Activated CD8-positive, alpha-beta T cell treated with anti-CD3 and anti-CD28 coated beads for 36 hours (primary cell): ENCODE measurements at regions not wholly inside any gene's neighbourhood (a gene's known extent, or its start where the extent isn't known, plus 50 kb on each side); places are given as distances from the start of the nearest gene placed in this dataset.
"Not testable (repeated sequence)": the region's sequence is repeated elsewhere in the genome, so short reads cannot be mapped to it uniquely, and the experiment has no call there.

Experiments used
- ATAC-seq: fragments of 200-7000 bp; cut with Tn5 transposase; one replicate; pipeline ENCODE4 v1.10.0; 2021; ENCODE audit warnings: mild to moderate bottlenecking, moderate library complexity
- CTCF ChIA-PET: fragments of 350-600 bp; sonication (Branson Sonifier 250); formaldehyde crosslinking; loops from one replicate; lab custom pipeline; 2021; ENCODE audit warnings: antibody characterized with exemption; lab: Charles Lee
- POLR2A ChIA-PET: fragments of 350-600 bp; sonication (Branson Sonifier 250); formaldehyde crosslinking; loops from one replicate; lab custom pipeline; 2021; ENCODE audit warnings: antibody characterized with exemption; lab: Charles Lee
- DNase-seq: peaks from one replicate; pipeline ENCODE4 v3.0.0-alpha.2; 2020
- H3K27ac Mint-ChIP-seq: one replicate; pipeline ENCODE4 v1.8.0; 2021; ENCODE audit warnings: mild to moderate bottlenecking, mixed read lengths
- H3K27me3 Mint-ChIP-seq: one replicate; pipeline ENCODE4 v1.8.0; 2021; ENCODE audit warnings: mixed read lengths
- H3K36me3 Mint-ChIP-seq: one replicate; pipeline ENCODE4 v1.8.0; 2021; ENCODE audit warnings: low read depth, mixed read lengths
- H3K4me1 Mint-ChIP-seq: one replicate; pipeline ENCODE4 v1.8.0; 2021; ENCODE audit warnings: low read depth, mixed read lengths
- H3K4me3 Mint-ChIP-seq: one replicate; pipeline ENCODE4 v1.8.0; 2021; ENCODE audit warnings: mild to moderate bottlenecking, moderate library complexity, mixed read lengths
- H3K9me3 Mint-ChIP-seq: one replicate; pipeline ENCODE4 v1.8.0; 2021; ENCODE audit warnings: mixed read lengths
- CTCF ChIP-seq: fragments of 200-600 bp; IDR thresholded peaks from one replicate; pipeline ENCODE4 v1.8.0; 2022; ENCODE audit warnings: antibody characterized with exemption, mild to moderate bottlenecking
- intact Hi-C: fragments of 100-400 bp; cut with micrococcal nuclease; formaldehyde crosslinking; loops from one replicate; pipeline ENCODE4 v1.10.0; 2022

GRCh38 chr1:47689894-47690293, 252.1 kb downstream of the FOXD2 start:
- no peaks in the 10 kb centered on the region for H3K36me3 Mint-ChIP-seq
- ATAC-seq (no peak), DNase-seq (no peak)
- intact Hi-C loops: no loop called here
- no peaks in the 10 kb centered on the region for H3K9me3 Mint-ChIP-seq
- no peak overlapping the region for H3K4me3 Mint-ChIP-seq
- H3K4me1 Mint-ChIP-seq: no peaks in the 10 kb centered on the region
- TF ChIP-seq CTCF: no peak
- H3K27ac Mint-ChIP-seq: no peak overlapping the region
- H3K27me3 Mint-ChIP-seq: peaks cover 13% of the 10 kb centered on the region
- ChIA-PET CTCF (no interaction called here), POLR2A (no interaction called here)

GRCh38 chr1:47690341-47691250, 252.8 kb downstream of the FOXD2 start:
- H3K4me1 Mint-ChIP-seq: no peaks in the 10 kb centered on the region
- DNase-seq (no peak), ATAC-seq (no peak)
- ChIA-PET POLR2A (no interaction called here), CTCF (no interaction called here)
- no peaks in the 10 kb centered on the region for H3K9me3 Mint-ChIP-seq
- no peak for TF ChIP-seq CTCF
- peaks cover 13% of the 10 kb centered on the region for H3K27me3 Mint-ChIP-seq
- no peak overlapping the region for H3K27ac Mint-ChIP-seq
- no peak overlapping the region for H3K4me3 Mint-ChIP-seq
- intact Hi-C loops: no loop called here
- H3K36me3 Mint-ChIP-seq: no peaks in the 10 kb centered on the region

DNA sequence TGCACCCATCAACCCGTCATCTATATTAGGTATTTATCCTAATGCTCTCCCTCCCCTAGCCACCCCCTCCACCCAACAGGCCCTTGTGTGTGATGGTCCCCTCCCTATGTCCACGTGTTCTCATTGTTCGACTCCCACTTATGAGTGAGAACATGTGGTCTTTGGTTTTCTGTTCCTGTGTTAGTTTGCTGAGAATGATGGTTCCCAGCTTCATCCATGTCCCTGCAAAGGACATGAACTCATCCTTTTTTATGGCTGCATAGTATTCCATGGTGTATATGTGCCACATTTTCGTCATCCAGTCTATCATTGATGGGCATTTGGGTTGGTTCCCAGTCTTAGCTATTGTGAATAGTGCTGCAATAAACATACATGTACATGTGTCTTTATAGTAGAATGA, 253.4 kb downstream of the FOXD2 start:
- CTCF ChIA-PET: not testable (repeated sequence)

GRCh38 chr1:47692196-47692595, 254.4 kb downstream of the FOXD2 start:
- ChIA-PET CTCF (no interaction called here), POLR2A (no interaction called here)
- Mint-ChIP-seq H3K4me1 (no peaks in the 10 kb centered on the region), H3K27me3 (peaks cover 9% of the 10 kb centered on the region), H3K36me3 (no peaks in the 10 kb centered on the region), H3K4me3 (no peak overlapping the region), H3K27ac (no peak overlapping the region), H3K9me3 (no peaks in the 10 kb centered on the region)
- ATAC-seq (no peak), DNase-seq (no peak)
- no peak for TF ChIP-seq CTCF
- intact Hi-C loops: no loop called here

More for the DNA sequence above, 253.4 kb downstream of the FOXD2 start:
- H3K36me3 Mint-ChIP-seq, H3K4me3 Mint-ChIP-seq, DNase-seq, ATAC-seq, H3K27ac Mint-ChIP-seq, H3K9me3 Mint-ChIP-seq, POLR2A ChIA-PET, intact Hi-C loops, H3K4me1 Mint-ChIP-seq: not testable (repeated sequence)
- H3K27me3 Mint-ChIP-seq: peaks cover 13% of the 10 kb centered on the region

GRCh38 chr1:47693115-47693514, 255.3 kb downstream of the FOXD2 start:
- DNase-seq: no peak
- Mint-ChIP-seq H3K9me3 (no peaks in the 10 kb centered on the region), H3K36me3 (no peaks in the 10 kb centered on the region), H3K4me3 (no peak overlapping the region), H3K4me1 (no peaks in the 10 kb centered on the region), H3K27me3 (peaks cover 7% of the 10 kb centered on the region), H3K27ac (no peak overlapping the region)
- TF ChIP-seq CTCF: no peak
- POLR2A ChIA-PET: no interaction called here
- no peak for ATAC-seq
- CTCF ChIA-PET: no interaction called here
- intact Hi-C loops: no loop called here
